GM21723 (cell line): ENCODE measurements at regions not wholly inside any gene's neighbourhood (a gene's known extent, or its start where the extent isn't known, plus 50 kb on each side); places are given as distances from the start of the nearest gene placed in this dataset.
A peak's percentile ranks its signal among the peaks of the same experiment; 100 is the strongest.

Experiments used
- ATAC-seq: cut with Tn5 transposase; IDR thresholded peaks from one replicate; pipeline ENCODE4 v1.9.1; 2021; ENCODE audit warnings: mild to moderate bottlenecking, moderate library complexity; ENCODE audit not compliant: unreplicated experiment

- ATAC-seq: no peak
These were observed 410.9 kb downstream of the SOX9 start for GRCh38 chr17:72531729-72532128.

GRCh38 chr17:72534265-72534664, 413.4 kb downstream of the SOX9 start:
- ATAC-seq: no peak

- ATAC-seq: no peak
These were observed 414.0 kb downstream of the SOX9 start for GRCh38 chr17:72534776-72535175.

- ATAC-seq: no peak
These were observed 414.5 kb downstream of the SOX9 start for GRCh38 chr17:72535346-72535745.

GRCh38 chr17:72535779-72536178, 415.0 kb downstream of the SOX9 start:
- no peak for ATAC-seq

- no peak for ATAC-seq
These were observed 416.0 kb downstream of the SOX9 start for GRCh38 chr17:72536788-72537187.

GRCh38 chr17:72538443-72538842, 417.6 kb downstream of the SOX9 start:
- no peak for ATAC-seq

- ATAC-seq: no peak
These were observed 418.1 kb downstream of the SOX9 start for GRCh38 chr17:72538901-72539352.

- ATAC-seq: peak; percentile 89
These were observed 419.4 kb downstream of the SOX9 start for GRCh38 chr17:72539981-72540897.

GRCh38 chr17:72542317-72542716, 421.5 kb downstream of the SOX9 start:
- no peak for ATAC-seq

GRCh38 chr17:72545766-72546165, 424.9 kb downstream of the SOX9 start:
- no peak for ATAC-seq

- no peak for ATAC-seq
These were observed 432.4 kb downstream of the SOX9 start for GRCh38 chr17:72553051-72553755.

- ATAC-seq: no peak
These were observed 433.7 kb downstream of the SOX9 start for GRCh38 chr17:72554508-72554907.

GRCh38 chr17:72555052-72555451, 434.2 kb downstream of the SOX9 start:
- no peak for ATAC-seq

- peak; percentile 68 for ATAC-seq
These were observed 436.4 kb downstream of the SOX9 start for GRCh38 chr17:72556944-72557826.

GRCh38 chr17:72558971-72559476, 438.2 kb downstream of the SOX9 start:
- no peak for ATAC-seq

- ATAC-seq: peak; percentile 80
These were observed 439.8 kb downstream of the SOX9 start for GRCh38 chr17:72560303-72561247.

- ATAC-seq: no peak
These were observed 440.4 kb downstream of the SOX9 start for GRCh38 chr17:72561266-72561665.

GRCh38 chr17:72561680-72562079, 440.9 kb downstream of the SOX9 start:
- no peak for ATAC-seq
